ENCODE measurements at regions not wholly inside any gene's neighbourhood (a gene's known extent, or its start where the extent isn't known, plus 50 kb on each side); places are given as distances from the start of the nearest gene placed in this dataset.

- ChIA-PET CTCF (no interaction called here), POLR2A (no interaction called here)
- TF ChIP-seq, protein P1, sequence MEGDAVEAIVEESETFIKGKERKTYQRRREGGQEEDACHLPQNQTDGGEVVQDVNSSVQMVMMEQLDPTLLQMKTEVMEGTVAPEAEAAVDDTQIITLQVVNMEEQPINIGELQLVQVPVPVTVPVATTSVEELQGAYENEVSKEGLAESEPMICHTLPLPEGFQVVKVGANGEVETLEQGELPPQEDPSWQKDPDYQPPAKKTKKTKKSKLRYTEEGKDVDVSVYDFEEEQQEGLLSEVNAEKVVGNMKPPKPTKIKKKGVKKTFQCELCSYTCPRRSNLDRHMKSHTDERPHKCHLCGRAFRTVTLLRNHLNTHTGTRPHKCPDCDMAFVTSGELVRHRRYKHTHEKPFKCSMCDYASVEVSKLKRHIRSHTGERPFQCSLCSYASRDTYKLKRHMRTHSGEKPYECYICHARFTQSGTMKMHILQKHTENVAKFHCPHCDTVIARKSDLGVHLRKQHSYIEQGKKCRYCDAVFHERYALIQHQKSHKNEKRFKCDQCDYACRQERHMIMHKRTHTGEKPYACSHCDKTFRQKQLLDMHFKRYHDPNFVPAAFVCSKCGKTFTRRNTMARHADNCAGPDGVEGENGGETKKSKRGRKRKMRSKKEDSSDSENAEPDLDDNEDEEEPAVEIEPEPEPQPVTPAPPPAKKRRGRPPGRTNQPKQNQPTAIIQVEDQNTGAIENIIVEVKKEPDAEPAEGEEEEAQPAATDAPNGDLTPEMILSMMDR (IDR thresholded peaks at IDR 0.05; ENCODE audit: insufficient read depth in 1 of 2, low read depth in 1 of 2, low read length in 1 of 2, severe bottlenecking in 1 of 2, unreplicated experiment in 1 of 2) = no peak
- Mint-ChIP-seq H3K4me3 (ENCODE audit: unreplicated experiment) (no peak overlapping the region), H3K4me1 (ENCODE audit: low read depth, unreplicated experiment) (no peaks in the 10 kb centered on the region), H3K27ac (ENCODE audit: unreplicated experiment) (no peak overlapping the region), H3K36me3 (ENCODE audit: insufficient read depth, unreplicated experiment) (no peaks in the 10 kb centered on the region), H3K27me3 (ENCODE audit: insufficient read depth, unreplicated experiment) (peaks cover 8% of the 10 kb centered on the region), H3K9me3 (ENCODE audit: unreplicated experiment) (no peaks in the 10 kb centered on the region)
- no TSS peak for BruUV-seq (replicated peaks)
- Histone ChIP-seq H3K36me3 (ENCODE audit: control insufficient read depth, insufficient read depth, low read length) (no peaks in the 10 kb centered on the region), H3K27me3 (replicated peaks; ENCODE audit: control insufficient read depth, insufficient read depth, low read length) (no peaks in the 10 kb centered on the region), H3K4me3 (ENCODE audit: low read depth, low read length) (no peak overlapping the region), H3K4me1 (no peaks in the 10 kb centered on the region), H3K9me3 (no peaks in the 10 kb centered on the region)
- DNase-seq = no peak
- intact Hi-C loops (cut with micrococcal nuclease; ENCODE audit: unreplicated experiment) = no loop called here
These were observed 204.4 kb downstream of the OTUD1 start for GRCh38 chr10:23643111-23643780.

DNA sequence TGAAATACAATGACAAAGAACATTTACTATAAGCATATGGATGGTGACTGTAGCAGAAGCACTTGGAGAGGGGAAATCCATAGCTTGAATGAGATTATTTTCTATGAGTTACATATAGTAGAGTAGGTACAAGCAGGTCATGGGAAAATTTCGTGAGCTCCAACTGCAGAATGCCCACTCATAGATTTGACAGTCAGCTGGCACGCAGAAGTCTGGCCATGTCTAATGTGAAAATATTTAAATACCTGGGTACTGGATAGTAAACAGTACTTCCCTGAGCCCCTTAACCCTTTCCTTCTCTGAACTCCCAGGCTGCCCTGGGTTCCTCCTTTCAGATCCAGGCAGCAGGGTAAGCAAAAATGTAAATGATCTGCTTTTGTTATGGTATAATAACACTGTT is 209.7 kb downstream of the OTUD1 start:
- H3K9me3 ChIP-seq = no peaks in the 10 kb centered on the region
- no peaks in the 10 kb centered on the region for H3K27me3 Mint-ChIP-seq (ENCODE audit: insufficient read depth, unreplicated experiment)
- H3K4me1 Mint-ChIP-seq (ENCODE audit: low read depth, unreplicated experiment) = no peaks in the 10 kb centered on the region
- H3K27ac Mint-ChIP-seq (ENCODE audit: unreplicated experiment) = no peak overlapping the region
- no peaks in the 10 kb centered on the region; the same call in 1 of the 2 replicates for H3K27me3 ChIP-seq (replicated peaks; ENCODE audit: control insufficient read depth, insufficient read depth, low read length)
- BruUV-seq (replicated peaks) = no TSS peak
- H3K4me3 Mint-ChIP-seq (ENCODE audit: unreplicated experiment) = no peak overlapping the region
- intact Hi-C loops (cut with micrococcal nuclease; ENCODE audit: unreplicated experiment) = no loop called here
- CTCF ChIA-PET = no interaction called here
- H3K36me3 ChIP-seq (ENCODE audit: control insufficient read depth, insufficient read depth, low read length) = no peaks in the 10 kb centered on the region
- H3K36me3 Mint-ChIP-seq (ENCODE audit: insufficient read depth, unreplicated experiment) = no peaks in the 10 kb centered on the region
- no peaks in the 10 kb centered on the region for H3K9me3 Mint-ChIP-seq (ENCODE audit: unreplicated experiment)
- H3K4me3 ChIP-seq (ENCODE audit: low read depth, low read length) = no peak overlapping the region
- DNase-seq = no peak
- POLR2A ChIA-PET = no interaction called here
- TF ChIP-seq, protein P1 (IDR thresholded peaks at IDR 0.05; ENCODE audit: insufficient read depth in 1 of 2, low read depth in 1 of 2, low read length in 1 of 2, severe bottlenecking in 1 of 2, unreplicated experiment in 1 of 2) = no peak
- no peaks in the 10 kb centered on the region for H3K4me1 ChIP-seq

DNA sequence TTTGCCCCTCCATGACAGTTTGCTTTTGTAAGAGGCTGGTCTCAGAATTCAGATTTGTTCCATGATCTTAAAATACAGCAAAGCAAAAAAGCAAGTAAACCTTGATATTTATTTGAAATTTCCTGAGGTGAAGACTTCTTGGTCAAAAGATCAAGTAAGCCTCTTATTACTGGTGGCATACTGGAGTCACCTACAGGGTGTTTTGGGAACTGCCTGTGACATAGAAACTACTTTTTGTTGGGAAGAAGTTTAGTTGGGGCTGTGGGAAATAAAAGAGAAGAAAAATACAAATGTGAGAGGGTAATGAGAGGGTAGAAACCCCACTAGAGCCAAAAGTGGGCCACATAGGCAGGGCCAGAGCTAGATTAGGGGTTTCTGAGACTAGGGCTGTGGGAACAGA is 217.9 kb downstream of the OTUD1 start:
- no peak overlapping the region for H3K27ac Mint-ChIP-seq (ENCODE audit: unreplicated experiment)
- no peaks in the 10 kb centered on the region for H3K9me3 Mint-ChIP-seq (ENCODE audit: unreplicated experiment)
- no peak overlapping the region for H3K4me3 Mint-ChIP-seq (ENCODE audit: unreplicated experiment)
- Histone ChIP-seq H3K4me1 (no peaks in the 10 kb centered on the region), H3K36me3 (ENCODE audit: control insufficient read depth, insufficient read depth, low read length) (no peaks in the 10 kb centered on the region), H3K4me3 (ENCODE audit: low read depth, low read length) (no peak overlapping the region), H3K27me3 (replicated peaks; ENCODE audit: control insufficient read depth, insufficient read depth, low read length) (no peaks in the 10 kb centered on the region; the same call in 1 of the 2 replicates), H3K9me3 (no peaks in the 10 kb centered on the region)
- intact Hi-C loops (cut with micrococcal nuclease; ENCODE audit: unreplicated experiment) = loop anchor here (1.0 to 2.0 kb wide), 3 partner anchors 140 to 498 kb away; no protein-coding TSS in a partner anchor
- H3K4me1 Mint-ChIP-seq (ENCODE audit: low read depth, unreplicated experiment) = no peaks in the 10 kb centered on the region
- POLR2A ChIA-PET = no interaction called here
- H3K36me3 Mint-ChIP-seq (ENCODE audit: insufficient read depth, unreplicated experiment) = no peaks in the 10 kb centered on the region
- CTCF ChIA-PET = no interaction called here
- peaks cover 9% of the 10 kb centered on the region for H3K27me3 Mint-ChIP-seq (ENCODE audit: insufficient read depth, unreplicated experiment)
- TF ChIP-seq, protein P1 (IDR thresholded peaks at IDR 0.05; ENCODE audit: insufficient read depth in 1 of 2, low read depth in 1 of 2, low read length in 1 of 2, severe bottlenecking in 1 of 2, unreplicated experiment in 1 of 2) = peak; percentile 72 to 74
- no TSS peak for BruUV-seq (replicated peaks)
- peak in 1 of 2 experiments; percentile 25 for DNase-seq

Measured in Caco-2 (cell line).